AG04450 (cell line): ENCODE measurements at regions not wholly inside any gene's neighbourhood (a gene's known extent, or its start where the extent isn't known, plus 50 kb on each side); places are given as distances from the start of the nearest gene placed in this dataset.

Source experiments
- CTCF ChIA-PET: fragments of 300-600, 350-600 bp; formaldehyde crosslinking; extraction: SDS; loops from one replicate; lab custom pipeline; 2022; ENCODE audit warnings: antibody characterized with exemption, inconsistent platforms; lab: Charles Lee
- POLR2A ChIA-PET: fragments of 350-600 bp; formaldehyde crosslinking; extraction: SDS; loops from one replicate; lab custom pipeline; 2021; ENCODE audit warnings: antibody characterized with exemption, inconsistent platforms; lab: Yijun Ruan, JAX
- DNase-seq: peaks from one replicate; pipeline ENCODE4 v3.0.0-alpha.2; 2011; ENCODE audit warnings: low read depth, low spot score
- H3K27ac ChIP-seq: one replicate; pipeline ENCODE4 v1.5.1; 2012; ENCODE audit warnings: low read depth, low read length, control low read depth
- H3K27me3 ChIP-seq: one replicate; pipeline ENCODE4 v1.6.0; 2012; ENCODE audit warnings: low read length; ENCODE audit not compliant: control insufficient read depth, insufficient read depth
- H3K4me3 ChIP-seq: 2 replicates; pipeline ENCODE4 v1.5.1; 2011; ENCODE audit warnings: mild to moderate bottlenecking, low read depth, low read length, control low read depth
- H3K9me3 ChIP-seq: 2 replicates; pipeline ENCODE4 v1.5.1; 2012; ENCODE audit warnings: low read length; ENCODE audit not compliant: control insufficient read depth, insufficient read depth
- CTCF ChIP-seq: IDR thresholded peaks from 2 replicates; pipeline ENCODE4 v1.5.1; 2011; ENCODE audit warnings: low read depth, low read length, control low read depth, inconsistent platforms

- DNase-seq, result no peak
- TF ChIP-seq CTCF, result no peak
- Histone ChIP-seq H3K27me3 (no peaks in the 10 kb centered on the region), H3K9me3 (peaks cover 29% of the 10 kb centered on the region), H3K4me3 (no peak overlapping the region), H3K27ac (no peak overlapping the region)
- POLR2A ChIA-PET, result no interaction called here
- CTCF ChIA-PET, result no interaction called here
Observed at GRCh38 chr7:68043546-68043945, 1046.9 kb downstream of the TYW1 start.

GRCh38 chr7:68050627-68051026 lies 1054.0 kb downstream of the TYW1 start:
- TF ChIP-seq CTCF, result no peak
- DNase-seq, result no peak
- CTCF ChIA-PET, result no interaction called here
- H3K4me3 ChIP-seq, result no peak overlapping the region
- POLR2A ChIA-PET, result no interaction called here
- no peak overlapping the region for H3K27ac ChIP-seq
- peaks cover 15% of the 10 kb centered on the region for H3K9me3 ChIP-seq
- no peaks in the 10 kb centered on the region for H3K27me3 ChIP-seq

- Histone ChIP-seq H3K4me3 (no peak overlapping the region), H3K27me3 (no peaks in the 10 kb centered on the region), H3K27ac (no peak overlapping the region), H3K9me3 (peaks cover 35% of the 10 kb centered on the region)
- CTCF ChIA-PET, result no interaction called here
- DNase-seq, result no peak
- POLR2A ChIA-PET, result no interaction called here
- no peak for TF ChIP-seq CTCF
Observed at GRCh38 chr7:68058014-68058413, 1061.4 kb downstream of the TYW1 start.

- ChIA-PET CTCF (no interaction called here), POLR2A (no interaction called here)
- Histone ChIP-seq H3K27me3 (no peaks in the 10 kb centered on the region), H3K9me3 (peaks cover 44% of the 10 kb centered on the region), H3K4me3 (no peak overlapping the region), H3K27ac (no peak overlapping the region)
- no peak for TF ChIP-seq CTCF
- DNase-seq, result no peak
Observed at GRCh38 chr7:68063171-68063570, 1066.5 kb downstream of the TYW1 start.

GRCh38 chr7:68065581-68065980 lies 1068.9 kb downstream of the TYW1 start:
- CTCF ChIA-PET, result no interaction called here
- POLR2A ChIA-PET, result no interaction called here
- no peak for DNase-seq

More at GRCh38 chr7:68065581-68065980, 1068.9 kb downstream of the TYW1 start:
- no peak overlapping the region for H3K27ac ChIP-seq
- no peak for TF ChIP-seq CTCF
- no peak overlapping the region for H3K4me3 ChIP-seq
- H3K27me3 ChIP-seq, result no peaks in the 10 kb centered on the region
- H3K9me3 ChIP-seq, result peaks cover 41% of the 10 kb centered on the region
